Stimulated activated naive CD8-positive, alpha-beta T cell treated with anti-CD3 and anti-CD28 coated beads, Interleukin-15, Interleukin-2, amounts not matched to agents 100 U/mL and 50 U/mL, for 24 hours (primary cell): ENCODE measurements at regions not wholly inside any gene's neighbourhood (a gene's known extent, or its start where the extent isn't known, plus 50 kb on each side); places are given as distances from the start of the nearest gene placed in this dataset.

Experiments used
- ATAC-seq: fragments of 150-1000 bp; cut with Tn5 transposase; one replicate; pipeline ENCODE4 v1.10.0; 2021
- DNase-seq: peaks from one replicate; pipeline ENCODE4 v3.0.0; 2021

- DNase-seq (no peak), ATAC-seq (no peak)
Observed at GRCh38 chr10:88172159-88172558, 308.7 kb downstream of the PTEN start.

DNA sequence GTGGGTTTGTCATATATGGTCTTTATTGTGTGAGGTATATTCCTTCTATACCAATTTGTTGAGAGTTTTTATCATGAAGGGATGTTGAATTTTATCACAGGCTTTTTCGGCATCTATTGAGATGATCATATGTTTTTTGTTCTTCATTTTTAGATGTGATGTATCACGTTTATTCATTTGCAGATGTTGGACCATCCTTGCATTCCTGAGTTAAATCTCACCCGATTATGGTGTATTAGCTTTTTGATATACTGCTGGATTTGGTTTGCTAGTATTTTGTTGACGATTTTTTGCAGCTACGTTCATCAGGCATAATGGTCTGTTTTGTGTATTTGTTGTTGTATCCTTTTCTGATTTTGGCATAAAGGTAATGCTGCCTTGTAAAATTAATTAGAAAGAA lies 311.0 kb downstream of the PTEN start:
- ATAC-seq (no peak), DNase-seq (no peak)

- DNase-seq (no peak), ATAC-seq (no peak)
Observed at GRCh38 chr10:88178758-88179157, 315.3 kb downstream of the PTEN start.

DNA sequence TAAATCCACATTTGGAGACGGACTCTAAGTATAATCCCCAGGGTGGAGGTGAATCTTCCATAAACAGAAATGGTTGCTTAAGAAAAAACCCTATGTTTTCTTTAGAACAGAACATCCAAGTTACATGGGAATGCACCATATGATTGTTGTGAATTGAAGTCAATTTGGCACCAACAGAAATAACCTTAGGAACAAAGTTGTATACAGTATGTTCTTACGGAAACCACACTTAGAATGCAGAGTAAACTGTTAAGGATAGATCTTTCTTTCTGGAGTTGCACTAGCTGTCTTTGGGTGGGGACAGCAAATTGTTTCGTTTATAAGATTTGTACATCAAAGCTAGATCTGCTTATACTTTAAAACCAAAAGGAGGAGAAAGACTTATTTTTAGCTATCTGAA lies 316.4 kb downstream of the PTEN start:
- ATAC-seq: no peak
- DNase-seq: no peak

DNA sequence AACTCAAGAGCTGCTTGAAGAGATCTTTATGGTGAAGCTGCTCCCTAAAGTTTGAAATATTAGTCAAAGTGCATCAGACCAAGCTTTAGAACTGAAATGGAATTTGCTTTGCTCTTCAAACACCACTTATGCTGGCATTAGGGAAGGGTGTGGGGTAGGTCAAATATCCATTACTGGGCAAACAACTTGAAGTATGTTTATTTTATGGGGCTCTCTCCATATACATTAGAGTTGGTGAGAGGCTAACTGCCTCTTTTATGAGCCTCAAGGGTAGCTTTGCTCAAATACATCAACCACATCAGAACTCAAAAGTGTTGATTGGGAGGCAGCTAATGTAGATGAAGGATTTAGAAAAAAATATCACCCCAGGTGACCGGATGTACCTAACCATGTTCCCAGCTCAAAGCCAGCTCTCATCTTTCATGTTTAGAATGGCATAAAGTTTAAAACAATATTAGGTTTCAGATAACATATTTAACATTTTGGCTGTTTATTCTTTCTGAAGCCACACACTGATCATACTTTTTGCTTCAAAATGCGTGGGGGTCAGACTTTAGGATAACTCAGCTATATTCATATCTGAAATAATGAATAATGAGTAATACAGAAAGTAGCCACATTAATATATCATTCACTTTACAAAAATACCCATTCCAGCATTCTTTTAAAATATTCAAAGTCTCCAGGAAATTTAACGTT lies 318.6 kb downstream of the PTEN start:
- DNase-seq (no peak), ATAC-seq (no peak)

- ATAC-seq: no peak
- DNase-seq: no peak
Observed at GRCh38 chr10:88182601-88182930, 319.1 kb downstream of the PTEN start.

DNA sequence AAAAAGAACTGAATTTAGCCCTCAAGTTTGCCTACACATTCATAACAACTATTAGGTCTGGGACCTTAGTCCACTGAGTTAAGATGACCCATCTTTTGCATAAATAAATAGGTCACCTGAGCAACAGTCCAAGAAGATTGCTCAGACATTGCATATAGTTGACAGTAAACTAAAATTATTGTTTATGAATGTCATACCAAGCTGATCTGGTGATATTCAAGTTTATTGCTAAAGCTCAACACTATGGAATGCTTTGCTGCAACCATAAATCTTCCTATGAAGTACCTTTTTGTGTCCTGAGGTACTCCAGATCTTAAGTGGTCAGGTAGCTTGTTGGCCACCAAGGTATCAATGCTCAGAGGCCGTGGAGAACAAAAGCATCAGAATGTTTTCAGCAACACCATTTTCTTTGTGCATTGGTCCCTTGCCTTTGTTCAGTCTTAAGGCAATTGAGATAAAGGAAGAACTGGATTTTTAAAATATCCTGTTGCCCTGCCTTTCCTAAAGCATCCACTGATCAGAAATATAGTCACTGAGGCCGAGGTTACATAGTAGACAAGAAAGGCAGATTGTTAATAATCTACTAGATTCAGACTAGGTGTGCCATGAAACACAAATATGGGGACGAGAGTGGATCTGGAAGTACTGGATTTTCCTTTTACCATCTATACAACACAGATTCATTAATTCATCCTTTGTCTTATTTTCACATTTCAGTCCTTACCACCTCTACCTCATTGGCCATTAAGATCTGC lies 321.3 kb downstream of the PTEN start:
- DNase-seq (no peak), ATAC-seq (no peak)

DNA sequence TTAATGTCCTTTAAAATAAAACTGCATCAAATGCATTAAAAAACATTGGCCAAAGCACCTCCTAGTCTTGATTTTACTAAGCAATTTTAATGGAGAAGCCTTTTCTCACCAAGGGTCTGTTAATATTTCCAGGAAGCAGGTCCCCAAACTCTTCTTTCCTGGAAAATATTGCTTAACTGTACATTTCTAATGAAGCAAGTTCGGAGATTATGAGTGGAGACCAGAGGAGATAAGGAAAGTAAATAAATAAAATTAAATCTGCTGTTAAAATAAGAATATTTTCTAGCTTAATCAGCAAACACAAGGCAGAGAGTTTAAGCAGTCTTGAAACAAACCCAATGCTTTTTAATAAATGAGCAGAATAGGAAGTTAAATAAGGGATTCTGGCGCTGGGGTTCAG lies 322.4 kb downstream of the PTEN start:
- no peak for ATAC-seq
- DNase-seq: no peak

GRCh38 chr10:88186335-88186734 lies 322.9 kb downstream of the PTEN start:
- DNase-seq (no peak), ATAC-seq (no peak)

- DNase-seq: no peak
- ATAC-seq: no peak
Observed at GRCh38 chr10:88187472-88187871, 324.0 kb downstream of the PTEN start.

DNA sequence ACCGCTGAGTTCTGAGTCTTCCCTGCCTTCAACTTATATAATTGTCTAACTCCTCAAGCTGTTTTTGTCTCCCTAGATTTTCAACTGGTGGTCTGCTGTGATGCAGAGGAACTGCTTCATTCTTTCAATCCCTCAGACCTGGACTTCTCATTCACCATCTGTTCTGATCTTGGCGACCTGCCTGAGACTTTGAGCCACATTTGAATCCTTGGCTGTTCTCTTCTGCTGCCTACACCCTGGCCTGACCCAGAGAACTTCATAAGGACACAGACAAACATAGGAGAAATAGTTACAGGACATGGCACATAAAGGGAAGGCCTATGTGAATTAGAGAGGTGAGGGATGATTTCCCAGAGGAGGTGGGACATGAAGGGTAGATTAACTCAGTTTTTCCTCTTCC lies 326.7 kb downstream of the PTEN start:
- DNase-seq (no peak), ATAC-seq (no peak)

DNA sequence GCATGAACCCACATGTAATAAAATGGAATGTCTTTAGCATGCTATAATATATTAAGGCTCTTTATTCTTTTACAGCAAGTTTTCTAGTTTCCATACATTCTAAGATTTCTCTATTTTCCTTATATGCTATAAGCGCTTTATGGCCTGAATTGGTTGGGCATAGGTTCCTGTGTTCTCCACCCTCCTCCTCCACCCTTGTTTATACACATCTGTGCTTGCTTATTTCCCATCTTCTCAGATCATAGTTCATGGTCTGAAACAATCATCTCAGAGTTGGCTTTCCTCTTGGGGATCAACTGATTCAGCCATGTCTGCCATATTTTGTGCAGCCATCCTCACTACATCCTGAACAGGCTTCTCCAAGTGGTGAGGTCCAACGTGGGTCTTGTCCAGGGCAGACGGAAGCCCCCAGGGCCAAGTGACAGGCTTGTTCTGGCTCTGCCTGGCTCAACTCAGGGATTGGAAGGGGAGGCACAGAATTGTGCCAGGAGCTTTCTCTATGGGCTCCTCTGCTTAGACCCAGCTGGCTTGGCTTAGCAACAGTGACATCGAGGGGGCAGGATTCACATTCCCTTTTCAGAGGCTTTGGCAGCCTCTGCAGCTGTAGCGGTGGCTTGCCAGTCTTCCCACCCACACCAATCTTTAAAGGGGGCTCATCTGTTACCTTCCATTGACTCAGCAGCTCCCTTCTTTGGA lies 327.3 kb downstream of the PTEN start:
- ATAC-seq (no peak), DNase-seq (no peak)

- no peak for DNase-seq
- no peak for ATAC-seq
Observed at GRCh38 chr10:88193018-88193417, 329.6 kb downstream of the PTEN start.

DNA sequence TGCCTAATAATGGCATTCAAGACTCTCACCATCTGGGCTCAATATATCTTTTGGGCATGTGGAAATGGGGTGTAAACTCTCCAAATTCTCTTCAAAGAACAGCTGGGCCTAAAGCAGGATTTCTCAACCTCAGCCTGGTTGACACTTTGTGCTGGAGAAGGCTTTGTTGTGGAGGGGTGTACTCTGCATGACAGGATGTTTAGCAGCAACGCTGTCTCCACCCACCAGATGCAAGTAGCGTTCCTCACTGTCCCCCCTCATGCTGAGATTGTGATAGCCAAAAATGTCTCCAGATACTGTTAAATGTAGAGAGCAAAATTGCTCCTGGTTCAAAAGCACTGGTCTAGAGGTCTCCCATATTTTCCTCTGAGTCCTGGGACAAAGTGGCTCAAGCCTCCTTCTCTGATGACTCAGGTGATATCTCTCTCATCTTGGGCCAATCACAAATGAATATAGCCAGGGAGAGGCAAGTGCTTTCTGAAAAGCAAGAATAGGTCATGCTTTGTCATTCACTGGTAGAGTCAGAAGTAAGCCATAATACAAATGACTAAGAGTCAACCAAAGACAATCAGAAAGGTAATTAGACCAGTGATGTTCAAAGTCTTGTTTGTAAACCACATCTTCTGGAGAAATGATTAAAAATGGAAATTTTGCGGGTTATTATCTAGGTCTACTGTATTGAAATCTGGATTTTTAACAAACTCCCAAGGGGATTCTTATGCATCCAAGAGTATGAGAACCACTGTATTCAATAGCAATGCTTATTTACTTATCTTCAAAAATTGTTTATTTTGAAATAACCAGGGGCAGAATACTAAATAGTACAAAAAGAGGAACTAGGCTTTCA lies 330.8 kb downstream of the PTEN start:
- no peak for DNase-seq
- ATAC-seq: peak; percentile 85

DNA sequence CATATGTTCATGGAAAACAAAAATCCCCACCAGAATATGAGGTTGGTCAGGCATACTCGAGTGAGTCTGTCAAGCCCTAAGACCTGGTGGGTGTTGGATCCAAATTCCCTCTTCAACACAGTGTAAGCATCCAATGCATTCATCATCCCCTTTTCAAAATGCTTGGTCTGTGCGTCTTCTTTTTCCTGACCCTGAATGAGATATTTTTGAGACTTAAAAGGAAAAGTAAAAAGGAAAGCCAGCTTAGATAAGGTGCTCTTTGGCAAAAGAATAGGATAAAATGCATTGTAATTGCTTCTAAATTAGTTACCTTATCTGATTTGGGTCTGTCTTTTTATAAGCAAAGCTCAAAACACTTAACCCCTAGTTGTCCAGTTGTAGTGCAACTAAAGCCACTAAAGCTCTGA lies 331.5 kb downstream of the PTEN start:
- DNase-seq (no peak), ATAC-seq (no peak)

DNA sequence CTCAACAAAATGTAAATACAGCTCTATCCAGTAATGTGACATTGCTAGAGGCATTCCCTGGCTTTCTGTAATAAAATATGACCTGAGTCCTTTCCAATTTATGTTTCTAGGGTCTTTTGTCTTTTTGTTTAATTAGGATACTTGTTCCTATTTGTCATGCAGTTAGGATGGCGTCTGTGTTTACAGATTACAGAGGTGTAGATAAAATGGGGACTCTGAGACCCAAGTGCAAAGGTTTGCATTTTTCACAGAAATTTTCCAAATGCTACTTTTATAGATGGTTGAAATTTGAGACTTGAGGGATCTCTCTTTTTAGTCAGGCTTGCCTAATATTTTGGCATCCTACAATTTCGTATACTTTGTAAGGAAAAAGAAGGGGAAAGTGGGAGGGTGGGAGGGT lies 332.4 kb downstream of the PTEN start:
- ATAC-seq (no peak), DNase-seq (no peak)

- ATAC-seq (no peak), DNase-seq (no peak)
Observed at GRCh38 chr10:88196291-88196690, 332.9 kb downstream of the PTEN start.

GRCh38 chr10:88198023-88198422 lies 334.6 kb downstream of the PTEN start:
- DNase-seq (no peak), ATAC-seq (no peak)

DNA sequence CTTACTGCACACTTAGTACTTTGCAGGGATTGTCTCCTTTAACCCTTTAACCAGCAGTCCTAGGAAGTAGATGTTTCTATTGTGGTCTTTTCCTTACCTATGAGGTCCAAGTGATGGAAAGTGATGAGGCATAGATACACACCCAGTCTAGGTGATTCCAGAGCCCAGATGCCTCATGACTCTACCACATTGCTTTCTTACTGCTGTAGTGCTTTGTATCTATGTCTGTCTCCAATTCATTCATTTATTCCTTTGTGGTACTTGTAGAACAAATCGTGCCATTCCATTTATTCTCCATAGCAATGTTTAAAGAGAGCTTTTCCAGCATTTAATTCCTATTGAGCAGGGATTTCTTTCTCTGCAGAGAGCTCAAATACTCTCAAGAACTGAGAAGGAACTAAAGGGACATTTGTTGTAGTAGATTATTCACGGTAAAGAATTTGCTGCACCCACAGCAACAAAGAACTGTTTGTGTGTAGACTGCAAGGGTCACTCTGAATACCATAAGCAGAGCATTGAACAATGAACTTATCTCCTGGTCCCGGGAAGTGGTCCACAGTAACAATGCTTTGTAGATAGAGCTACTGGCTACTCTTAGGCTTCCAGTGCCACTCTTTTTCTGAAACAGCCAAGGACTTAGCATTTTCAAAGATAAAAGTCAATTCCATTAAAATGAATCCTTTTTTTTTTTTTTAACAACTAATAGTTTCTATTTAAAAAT lies 337.0 kb downstream of the PTEN start:
- DNase-seq (no peak), ATAC-seq (no peak)

- ATAC-seq: no peak
Observed at GRCh38 chr10:88205842-88206446, 342.5 kb downstream of the PTEN start.

GRCh38 chr10:88207121-88207546 lies 343.7 kb downstream of the PTEN start:
- ATAC-seq (no peak), DNase-seq (no peak)

More at GRCh38 chr10:88205842-88206446, 342.5 kb downstream of the PTEN start:
- no peak for DNase-seq
